OCI-LY3 (cell line): ENCODE measurements at regions not wholly inside any gene's neighbourhood (a gene's known extent, or its start where the extent isn't known, plus 50 kb on each side); places are given as distances from the start of the nearest gene placed in this dataset.
"Not testable (repeated sequence)": the region's sequence is repeated elsewhere in the genome, so short reads cannot be mapped to it uniquely, and the experiment has no call there.

ENCODE experiments used
- H2AFZ ChIP-seq: fragments of 200-600, 300-600 bp; shearing (Covaris generic); 2 replicates; pipeline ENCODE4 v1.6.0; 2014; ENCODE audit warnings: antibody characterized with exemption, low read depth, low read length
- H3K27ac ChIP-seq: fragments of 200-600, 300-600 bp; sonication (generic); 2 replicates; pipeline ENCODE4 v1.5.1; 2014; ENCODE audit warnings: mild to moderate bottlenecking, low read length, moderate library complexity, mixed read lengths
- H3K27me3 ChIP-seq: fragments of 200-600, 300-600 bp; sonication (generic); 2 replicates; pipeline ENCODE4 v1.6.1; 2014; ENCODE audit warnings: low read depth, low read length, mixed read lengths
- H3K36me3 ChIP-seq: fragments of 200-600, 300-600 bp; sonication (generic); replicated peaks from 2 replicates; pipeline ENCODE3; 2014; ENCODE audit warnings: low read depth, low read length, mixed read lengths
- H3K4me1 ChIP-seq: fragments of 300-600, 200-600 bp; sonication (generic); 2 replicates; pipeline ENCODE4 v1.6.1; 2014; ENCODE audit warnings: low read length, mixed read lengths
- H3K4me2 ChIP-seq: fragments of 200-600, 300-600 bp; sonication (generic); 2 replicates; pipeline ENCODE4 v1.6.1; 2014; ENCODE audit warnings: low read length, mixed read lengths
- H3K4me3 ChIP-seq: fragments of 300-600, 200-600 bp; sonication (generic); 2 replicates; pipeline ENCODE4 v1.5.1; 2014; ENCODE audit warnings: antibody characterized with exemption, mild to moderate bottlenecking, low read length, moderate library complexity
- H3K79me2 ChIP-seq: fragments of 300-600, 200-600 bp; shearing (Covaris generic); 2 replicates; pipeline ENCODE4 v1.6.1; 2014; ENCODE audit warnings: mild to moderate bottlenecking, low read length, mixed read lengths
- H3K9ac ChIP-seq: fragments of 300-600, 200-600 bp; shearing (Covaris generic); 2 replicates; pipeline ENCODE4 v1.6.0; 2014; ENCODE audit warnings: mild to moderate bottlenecking, low read length, moderate library complexity
- H3K9me3 ChIP-seq: fragments of 200-600, 300-600 bp; shearing (Covaris generic); 2 replicates; pipeline ENCODE4 v1.6.1; 2014; ENCODE audit warnings: low read length, mixed read lengths; ENCODE audit not compliant: insufficient read depth
- H4K20me1 ChIP-seq: fragments of 200-600, 300-600 bp; sonication (generic); 2 replicates; pipeline ENCODE4 v1.6.1; 2016; ENCODE audit warnings: low read length, mixed read lengths; ENCODE audit not compliant: insufficient read depth
- CTCF ChIP-seq: fragments of 200-600, 300-600 bp; sonication (generic); IDR thresholded peaks from 2 replicates; pipeline ENCODE4 v1.5.1; 2014; ENCODE audit warnings: antibody characterized with exemption, low read length, low read depth
- EZH2phosphoT487 ChIP-seq: fragments of 200-600 bp; shearing (Covaris generic); IDR thresholded peaks from 2 replicates; pipeline ENCODE4 v1.6.1; 2018; ENCODE audit warnings: antibody characterized with exemption, mixed run types, low read depth

- H3K9me3 ChIP-seq, result no peaks in the 10 kb centered on the region
- H3K4me2 ChIP-seq, result peak overlapping the region; percentile 61; the same call in 1 of the 2 replicates
- peaks cover 30% of the 10 kb centered on the region for H3K4me1 ChIP-seq
- no peaks in the 10 kb centered on the region for H3K79me2 ChIP-seq
- no peak overlapping the region for H3K9ac ChIP-seq
- H2AFZ ChIP-seq, result no peak overlapping the region
- no peaks in the 10 kb centered on the region for H3K27me3 ChIP-seq
- H4K20me1 ChIP-seq, result no peaks in the 10 kb centered on the region
- no peaks in the 10 kb centered on the region for H3K36me3 ChIP-seq
- TF ChIP-seq CTCF (no peak), EZH2phosphoT487 (no peak)
- peak overlapping the region; percentile 55; the same call in 1 of the 2 replicates for H3K27ac ChIP-seq
- H3K4me3 ChIP-seq, result no peak overlapping the region
These were observed 104.7 kb downstream of the GPR85 start for GRCh38 chr7:112981966-112982365.

DNA sequence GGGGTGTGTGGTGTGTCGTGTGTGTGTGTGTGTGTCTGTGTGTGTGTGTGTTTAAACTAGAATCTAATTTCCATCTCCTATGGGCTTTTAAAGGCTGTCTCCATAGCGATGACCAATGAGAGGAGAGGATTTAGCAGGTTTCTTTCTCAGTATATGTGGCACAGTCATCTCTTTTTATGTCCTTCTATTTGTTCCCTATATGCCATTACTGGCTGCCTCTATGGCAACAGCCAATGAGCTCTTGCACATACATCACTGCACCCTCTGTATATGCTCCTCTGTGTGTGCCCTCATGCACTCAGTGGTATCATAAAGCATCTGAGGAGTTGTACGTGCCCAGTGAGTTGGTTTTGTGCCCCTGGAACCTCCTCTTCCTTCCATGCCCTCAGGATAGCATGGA, 107.6 kb downstream of the GPR85 start:
- H3K27ac ChIP-seq, H3K9me3 ChIP-seq, H3K9ac ChIP-seq, H3K4me2 ChIP-seq, H4K20me1 ChIP-seq, H2AFZ ChIP-seq, H3K27me3 ChIP-seq, H3K4me3 ChIP-seq, H3K36me3 ChIP-seq, H3K79me2 ChIP-seq: not testable (repeated sequence)
- peaks cover 21% of the 10 kb centered on the region for H3K4me1 ChIP-seq

GRCh38 chr7:112977244-112977955, 109.2 kb downstream of the GPR85 start:
- H3K79me2 ChIP-seq, H4K20me1 ChIP-seq, H3K4me1 ChIP-seq, H3K27ac ChIP-seq, H3K9me3 ChIP-seq, H3K4me3 ChIP-seq, H2AFZ ChIP-seq, H3K9ac ChIP-seq, H3K36me3 ChIP-seq, H3K27me3 ChIP-seq, H3K4me2 ChIP-seq: not testable (repeated sequence)

GRCh38 chr7:112970771-112971170, 115.9 kb downstream of the GPR85 start:
- Histone ChIP-seq H3K27me3 (no peaks in the 10 kb centered on the region), H3K9me3 (no peaks in the 10 kb centered on the region), H3K27ac (no peak overlapping the region), H3K79me2 (no peaks in the 10 kb centered on the region), H3K4me1 (no peaks in the 10 kb centered on the region), H3K4me3 (no peak overlapping the region), H2AFZ (no peak overlapping the region), H3K36me3 (no peaks in the 10 kb centered on the region), H3K9ac (no peak overlapping the region), H3K4me2 (no peak overlapping the region), H4K20me1 (no peaks in the 10 kb centered on the region)
- TF ChIP-seq EZH2phosphoT487, result no peak
- no peak for TF ChIP-seq CTCF

DNA sequence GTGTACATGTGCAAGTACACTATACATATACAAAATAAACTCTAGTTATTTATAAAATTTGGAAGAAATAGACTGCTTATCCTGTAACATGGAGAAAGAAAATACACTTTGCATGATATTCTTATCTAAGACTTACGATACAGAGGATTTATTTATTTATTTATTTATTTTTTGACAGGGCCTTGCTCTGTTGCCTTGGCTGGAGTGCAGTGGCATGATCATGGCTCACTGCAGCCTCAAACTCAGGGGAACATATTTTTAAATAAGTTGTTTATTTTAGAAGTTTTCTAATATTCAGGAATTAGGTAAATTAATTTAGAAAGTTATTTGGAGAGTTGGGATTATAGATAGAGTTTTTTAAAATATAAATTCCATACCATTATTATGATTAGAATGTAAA, 116.7 kb downstream of the GPR85 start:
- TF ChIP-seq CTCF (no peak), EZH2phosphoT487 (no peak)
- Histone ChIP-seq H4K20me1 (no peaks in the 10 kb centered on the region), H3K27ac (no peak overlapping the region), H3K9me3 (no peaks in the 10 kb centered on the region), H3K4me1 (no peaks in the 10 kb centered on the region), H3K79me2 (no peaks in the 10 kb centered on the region), H3K4me3 (no peak overlapping the region), H3K36me3 (no peaks in the 10 kb centered on the region), H3K4me2 (no peak overlapping the region), H2AFZ (no peak overlapping the region), H3K27me3 (no peaks in the 10 kb centered on the region), H3K9ac (no peak overlapping the region)
